Erythroblast (primary cell): ENCODE measurements at regions not wholly inside any gene's neighbourhood (a gene's known extent, or its start where the extent isn't known, plus 50 kb on each side); places are given as distances from the start of the nearest gene placed in this dataset.

Experiments
- GATA1 ChIP-seq: IDR thresholded peaks from 2 replicates; pipeline ENCODE4 v1.6.1; 2011; ENCODE audit warnings: low read depth, mild to moderate bottlenecking, control low read depth, low read length, moderate library complexity
- POLR2A ChIP-seq: IDR thresholded peaks from 2 replicates; pipeline ENCODE4 v1.6.1; 2011; ENCODE audit warnings: mild to moderate bottlenecking, low read length

DNA sequence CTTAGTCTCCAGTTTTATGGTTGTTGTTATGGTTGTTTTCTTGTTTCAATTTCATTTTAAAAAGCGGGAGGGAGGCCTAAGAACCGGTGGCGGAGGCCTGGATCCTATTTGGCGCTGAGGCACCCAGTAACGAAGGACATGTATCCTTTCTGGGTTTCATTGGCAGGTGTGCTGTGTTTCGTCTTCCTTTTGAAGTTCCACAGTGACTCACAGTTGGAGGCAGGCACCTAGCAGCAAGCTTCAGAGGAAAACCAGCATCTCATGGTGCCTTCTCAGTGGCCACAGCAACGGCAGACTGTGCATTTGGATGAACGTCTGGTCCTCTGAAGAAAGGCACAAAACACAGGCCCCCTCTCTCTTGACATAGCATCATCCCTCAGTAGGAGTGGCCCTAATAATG, 697.2 kb downstream of the EFNB2 start:
- TF ChIP-seq GATA1 = no peak
- TF ChIP-seq POLR2A = no peak
